GM18507 (cell line): ENCODE measurements at regions not wholly inside any gene's neighbourhood (a gene's known extent, or its start where the extent isn't known, plus 50 kb on each side); places are given as distances from the start of the nearest gene placed in this dataset.

Source experiments
- DNase-seq: peaks from one replicate; pipeline ENCODE4 v3.0.0; 2011; ENCODE audit warnings: low read depth; ENCODE audit not compliant: insufficient read length; ENCODE audit errors: extremely low spot score
- FAIRE-seq: peaks from 2 replicates; lab custom pipeline; 2011; peaks lifted over from hg19 to GRCh38; lab: Jason Lieb, UNC

GRCh38 chr18:52054324-52054723 is 285.7 kb upstream of the DCC start:
- DNase-seq = no peak
- FAIRE-seq = no peak

- FAIRE-seq (no peak), DNase-seq (no peak)
Measured at GRCh38 chr18:52060607-52061304, 279.2 kb upstream of the DCC start.

- no peak for DNase-seq
- FAIRE-seq = no peak
Measured at GRCh38 chr18:52063923-52064322, 276.1 kb upstream of the DCC start.

- FAIRE-seq (no peak), DNase-seq (no peak)
Measured at GRCh38 chr18:52069201-52069600, 270.8 kb upstream of the DCC start.

GRCh38 chr18:52070291-52070756 is 269.7 kb upstream of the DCC start:
- no peak for FAIRE-seq
- no peak for DNase-seq

- FAIRE-seq = no peak
- DNase-seq = no peak
Measured at GRCh38 chr18:52077251-52077983, 262.6 kb upstream of the DCC start.

- DNase-seq = no peak
Measured at GRCh38 chr18:52082246-52082645, 257.8 kb upstream of the DCC start.

GRCh38 chr18:52087140-52087539 is 252.9 kb upstream of the DCC start:
- no peak for DNase-seq
- FAIRE-seq = no peak

More at GRCh38 chr18:52082246-52082645, 257.8 kb upstream of the DCC start:
- FAIRE-seq = no peak

GRCh38 chr18:52090005-52090404 is 250.0 kb upstream of the DCC start:
- no peak for FAIRE-seq

GRCh38 chr18:52093171-52093570 is 246.8 kb upstream of the DCC start:
- DNase-seq (no peak), FAIRE-seq (no peak)

More at GRCh38 chr18:52090005-52090404, 250.0 kb upstream of the DCC start:
- DNase-seq = no peak

- FAIRE-seq (no peak), DNase-seq (no peak)
Measured at GRCh38 chr18:52118684-52119083, 221.3 kb upstream of the DCC start.

- DNase-seq (no peak), FAIRE-seq (no peak)
Measured at GRCh38 chr18:52130624-52131301, 209.2 kb upstream of the DCC start.

- no peak for FAIRE-seq
- no peak for DNase-seq
Measured at GRCh38 chr18:52131845-52132244, 208.2 kb upstream of the DCC start.

GRCh38 chr18:52136532-52136931 is 203.5 kb upstream of the DCC start:
- no peak for FAIRE-seq
- no peak for DNase-seq

- FAIRE-seq (no peak), DNase-seq (no peak)
Measured at GRCh38 chr18:52140986-52141385, 199.0 kb upstream of the DCC start.

GRCh38 chr18:52150050-52150449 is 189.9 kb upstream of the DCC start:
- DNase-seq (no peak), FAIRE-seq (no peak)

GRCh38 chr18:52152036-52152435 is 188.0 kb upstream of the DCC start:
- FAIRE-seq (no peak), DNase-seq (no peak)

- no peak for FAIRE-seq
- no peak for DNase-seq
Measured at GRCh38 chr18:52156166-52156565, 183.8 kb upstream of the DCC start.

GRCh38 chr18:52160636-52161035 is 179.4 kb upstream of the DCC start:
- DNase-seq = no peak

GRCh38 chr18:52163478-52163877 is 176.5 kb upstream of the DCC start:
- FAIRE-seq (no peak), DNase-seq (no peak)

More at GRCh38 chr18:52160636-52161035, 179.4 kb upstream of the DCC start:
- FAIRE-seq = no peak
